Liver (tissue), 8 donors: ENCODE measurements at regions not wholly inside any gene's neighbourhood (a gene's known extent, or its start where the extent isn't known, plus 50 kb on each side); places are given as distances from the start of the nearest gene placed in this dataset.

ENCODE experiments used
- DNase-seq: peaks from one replicate; pipeline ENCODE4 v3.0.0-alpha.2; 2017; ENCODE audit warnings: low spot score
- H3K27ac ChIP-seq, 2 donors: one replicate each; pipeline ENCODE4 v1.7.0; 2013; ENCODE audit warnings: inconsistent platforms in 2 of 2, low read length in 2 of 2, control low read depth in 1 of 2, low read depth in 1 of 2, mild to moderate bottlenecking in 1 of 2
- H3K27me3 ChIP-seq, 4 donors: one replicate each; pipeline versions ENCODE4 v1.6.1 to v1.7.0; 2013; ENCODE audit warnings: low read length in 3 of 4, inconsistent platforms in 1 of 4, mild to moderate bottlenecking in 1 of 4, moderate library complexity in 1 of 4; ENCODE audit not compliant: control insufficient read depth in 4 of 4, insufficient read depth in 4 of 4
- H3K36me3 ChIP-seq, 4 donors: one replicate each; pipeline versions ENCODE4 v1.6.1 to v1.7.0; 2013; ENCODE audit warnings: low read length in 3 of 4, mild to moderate bottlenecking in 3 of 4, low read depth in 1 of 4, moderate library complexity in 1 of 4; ENCODE audit not compliant: control insufficient read depth in 4 of 4, insufficient read depth in 3 of 4
- H3K4me1 ChIP-seq, 4 donors: one replicate each; pipeline versions ENCODE4 v1.6.1 to v1.7.0; 2013; ENCODE audit warnings: low read length in 3 of 4, mild to moderate bottlenecking in 3 of 4, moderate library complexity in 1 of 4; ENCODE audit not compliant: control insufficient read depth in 4 of 4, insufficient read depth in 4 of 4
- H3K4me3 ChIP-seq, 3 donors: one replicate each; pipeline versions ENCODE4 v1.6.1 to v1.7.0; 2013; ENCODE audit warnings: low read length in 3 of 3, control low read depth in 1 of 3, low read depth in 1 of 3, mild to moderate bottlenecking in 1 of 3
- H3K9ac ChIP-seq, 2 donors: one replicate each; pipeline ENCODE4 v1.7.0; 2013; ENCODE audit warnings: low read length in 2 of 2, mild to moderate bottlenecking in 2 of 2, moderate library complexity in 2 of 2, control low read depth in 1 of 2, low read depth in 1 of 2
- H3K9me3 ChIP-seq, 4 donors: one replicate each; pipeline versions ENCODE4 v1.6.1 to v1.7.0; 2013; ENCODE audit warnings: low read length in 3 of 4; ENCODE audit not compliant: control insufficient read depth in 4 of 4
- ATF3 ChIP-seq: IDR thresholded peaks from 2 replicates; pipeline ENCODE4 v1.6.1; 2016; ENCODE audit warnings: antibody characterized with exemption
- CTCF ChIP-seq: fragments of 150-350 bp; IDR thresholded peaks from 2 replicates; pipeline ENCODE4 v1.5.1; 2017; ENCODE audit warnings: improper control_type of control experiment, low read depth, low read length; ENCODE audit not compliant: missing input control
- EGR1 ChIP-seq, 2 donors: IDR thresholded peaks; 2 replicates each; pipeline ENCODE4 v1.6.1; 2016 to 2018; ENCODE audit warnings: antibody characterized with exemption in 2 of 2, low read depth in 2 of 2
- FOXA1 ChIP-seq: IDR thresholded peaks from 2 replicates; pipeline ENCODE4 v1.6.1; 2016; ENCODE audit warnings: antibody characterized with exemption
- FOXA2 ChIP-seq: IDR thresholded peaks from 2 replicates; pipeline ENCODE4 v1.6.1; 2016; ENCODE audit warnings: antibody characterized with exemption
- GABPA ChIP-seq, 2 donors: IDR thresholded peaks in 1 of 2; conservative IDR thresholded peaks in 1 of 2; 2 replicates each; pipeline ENCODE4 v1.6.1; 2016; ENCODE audit warnings: antibody characterized with exemption in 2 of 2, mild to moderate bottlenecking in 1 of 2, moderate library complexity in 1 of 2
- HNF4A ChIP-seq, 2 donors: conservative IDR thresholded peaks; 2 replicates each; pipeline ENCODE4 v1.6.1; 2016; ENCODE audit warnings: antibody characterized with exemption in 2 of 2, mild to moderate bottlenecking in 2 of 2
- HNF4G ChIP-seq: IDR thresholded peaks from 2 replicates; pipeline ENCODE4 v1.6.1; 2016; ENCODE audit warnings: antibody characterized with exemption
- JUND ChIP-seq, 2 donors: IDR thresholded peaks; 2 replicates each; pipeline ENCODE4 v1.6.1; 2016; ENCODE audit warnings: antibody characterized with exemption in 2 of 2
- MAX ChIP-seq: IDR thresholded peaks from 2 replicates; pipeline ENCODE4 v1.6.1; 2016; ENCODE audit warnings: antibody characterized with exemption
- NR2F2 ChIP-seq: IDR thresholded peaks from 2 replicates; pipeline ENCODE4 v1.6.1; 2016; ENCODE audit warnings: antibody characterized with exemption
- RAD21 ChIP-seq, 2 donors: IDR thresholded peaks; 2 replicates each; pipeline ENCODE4 v1.6.1; 2016; ENCODE audit warnings: antibody characterized with exemption in 2 of 2, mild to moderate bottlenecking in 2 of 2
- REST ChIP-seq: IDR thresholded peaks from 2 replicates; pipeline ENCODE4 v1.6.1; 2016; ENCODE audit warnings: antibody characterized with exemption, mild to moderate bottlenecking
- RXRA ChIP-seq, 2 donors: IDR thresholded peaks; 2 replicates each; pipeline ENCODE4 v1.6.1; 2017 to 2018; ENCODE audit warnings: antibody characterized with exemption in 2 of 2, mild to moderate bottlenecking in 1 of 2
- SP1 ChIP-seq: IDR thresholded peaks from 2 replicates; pipeline ENCODE4 v1.6.1; 2018; ENCODE audit warnings: antibody characterized with exemption, mild to moderate bottlenecking
- TAF1 ChIP-seq: conservative IDR thresholded peaks from 2 replicates; pipeline ENCODE4 v1.6.1; 2016; ENCODE audit warnings: antibody characterized with exemption, mild to moderate bottlenecking
- YY1 ChIP-seq: IDR thresholded peaks from 2 replicates; pipeline ENCODE4 v1.6.1; 2016; ENCODE audit warnings: antibody characterized with exemption, mild to moderate bottlenecking
- ZBTB33 ChIP-seq: IDR thresholded peaks from 2 replicates; pipeline ENCODE4 v1.6.1; 2016; ENCODE audit warnings: antibody characterized with exemption
- WGBS: extraction: QIAGEN DNeasy Blood & Tissue Kit; methylation state at CpG from one replicate; pipeline ENCODE4 v1.1.7; 2013; 5-methylcytosine and 5-hydroxymethylcytosine counted together
- donor health status: healthy.
- donor health status: healthy.
- donor health status: healthy.
- donor health status: healthy.
- donor health status: healthy.

GRCh38 chr2:221750316-221750715 is 178.2 kb upstream of the EPHA4 start:
- WGBS: 97% methylated on average over 1 of the region's 1 CpG
- Histone ChIP-seq H3K27me3 (no peaks in the 10 kb centered on the region), H3K4me3 (no peak overlapping the region), H3K27ac (no peak overlapping the region), H3K36me3 (no peaks in the 10 kb centered on the region), H3K4me1 (no peaks in the 10 kb centered on the region), H3K9ac (no peak overlapping the region), H3K9me3 (peaks cover 0 to 2% (median 0%) of the 10 kb centered on the region in 4 donors)
- DNase-seq: no peak
- no peak for TF ChIP-seq SP1
- no peak for TF ChIP-seq ATF3
- no peak for TF ChIP-seq RAD21 (IDR thresholded peaks at IDR 0.05)
- no peak for TF ChIP-seq JUND (IDR thresholded peaks at IDR 0.05)
- no peak for TF ChIP-seq ZBTB33
- no peak for TF ChIP-seq NR2F2
- no peak for TF ChIP-seq EGR1 (IDR thresholded peaks at IDR 0.05; ENCODE audit: low read depth in 2 of 2)
- TF ChIP-seq REST: no peak
- TF ChIP-seq FOXA1: no peak
- no peak for TF ChIP-seq FOXA2
- no peak for TF ChIP-seq CTCF
- no peak for TF ChIP-seq MAX
- TF ChIP-seq TAF1: no peak
- no peak for TF ChIP-seq HNF4A (conservative IDR thresholded peaks at IDR 0.05)
- TF ChIP-seq GABPA (IDR thresholded peaks at IDR 0.05 in 1 of 2, conservative IDR thresholded peaks at IDR 0.05 in 1 of 2): no peak
- no peak for TF ChIP-seq HNF4G

GRCh38 chr2:221747289-221747972 is 175.3 kb upstream of the EPHA4 start:
- H3K4me3 ChIP-seq: no peak overlapping the region
- no peak for DNase-seq
- WGBS: 81% methylated on average over 3 of the region's 3 CpGs
- no peaks in the 10 kb centered on the region for H3K27me3 ChIP-seq
- H3K4me1 ChIP-seq: no peaks in the 10 kb centered on the region
- H3K9ac ChIP-seq: no peak overlapping the region
- H3K36me3 ChIP-seq: no peaks in the 10 kb centered on the region
- no peaks in the 10 kb centered on the region for H3K9me3 ChIP-seq
- TF ChIP-seq RXRA (IDR thresholded peaks at IDR 0.05): no peak
- TF ChIP-seq GABPA (IDR thresholded peaks at IDR 0.05 in 1 of 2, conservative IDR thresholded peaks at IDR 0.05 in 1 of 2): no peak
- no peak for TF ChIP-seq HNF4G
- no peak for TF ChIP-seq JUND (IDR thresholded peaks at IDR 0.05)
- TF ChIP-seq REST: no peak
- no peak for TF ChIP-seq NR2F2
- TF ChIP-seq ATF3: no peak
- no peak for TF ChIP-seq YY1
- TF ChIP-seq HNF4A (conservative IDR thresholded peaks at IDR 0.05): no peak
- no peak for TF ChIP-seq EGR1 (IDR thresholded peaks at IDR 0.05; ENCODE audit: low read depth in 2 of 2)
- TF ChIP-seq FOXA1: no peak
- TF ChIP-seq FOXA2: no peak
- no peak for TF ChIP-seq TAF1
- TF ChIP-seq MAX: no peak
- TF ChIP-seq SP1: no peak
- no peak overlapping the region for H3K27ac ChIP-seq
